ENCODE measurements at regions not wholly inside any gene's neighbourhood (a gene's known extent, or its start where the extent isn't known, plus 50 kb on each side); places are given as distances from the start of the nearest gene placed in this dataset.

DNA sequence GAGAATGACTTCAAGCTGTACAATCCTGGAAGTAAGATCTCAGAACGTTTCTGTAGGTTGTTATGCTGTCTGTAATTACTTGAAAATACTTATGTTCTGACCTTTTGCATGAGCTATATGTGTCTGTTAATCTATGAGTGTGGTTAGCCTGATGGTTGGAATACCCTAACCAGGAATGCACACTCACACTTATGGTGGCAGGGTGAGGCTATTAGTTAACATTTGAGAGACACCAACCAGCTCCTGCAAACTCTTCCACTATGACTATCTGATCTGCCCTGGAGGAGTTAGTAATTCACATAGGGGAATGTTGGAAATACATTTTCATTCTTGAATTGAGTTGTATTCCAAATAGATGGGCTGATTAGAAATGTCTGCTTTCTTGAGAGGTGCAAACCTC, 450.3 kb downstream of the INHBA start (continued):
- TF ChIP-seq TAF7 (optimal IDR thresholded peaks at IDR 0.05; ENCODE audit: borderline replicate concordance, low read depth, low read length) (no peak), TEAD4 (IDR thresholded peaks at IDR 0.05; ENCODE audit: low read depth, low read length) (no peak), RNF2 (IDR thresholded peaks at IDR 0.05; ENCODE audit: borderline replicate concordance, low read depth, low read length, missing control alignments, poor library complexity, severe bottlenecking) (no peak)
- TF ChIP-seq, protein P1, sequence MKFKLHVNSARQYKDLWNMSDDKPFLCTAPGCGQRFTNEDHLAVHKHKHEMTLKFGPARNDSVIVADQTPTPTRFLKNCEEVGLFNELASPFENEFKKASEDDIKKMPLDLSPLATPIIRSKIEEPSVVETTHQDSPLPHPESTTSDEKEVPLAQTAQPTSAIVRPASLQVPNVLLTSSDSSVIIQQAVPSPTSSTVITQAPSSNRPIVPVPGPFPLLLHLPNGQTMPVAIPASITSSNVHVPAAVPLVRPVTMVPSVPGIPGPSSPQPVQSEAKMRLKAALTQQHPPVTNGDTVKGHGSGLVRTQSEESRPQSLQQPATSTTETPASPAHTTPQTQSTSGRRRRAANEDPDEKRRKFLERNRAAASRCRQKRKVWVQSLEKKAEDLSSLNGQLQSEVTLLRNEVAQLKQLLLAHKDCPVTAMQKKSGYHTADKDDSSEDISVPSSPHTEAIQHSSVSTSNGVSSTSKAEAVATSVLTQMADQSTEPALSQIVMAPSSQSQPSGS (IDR thresholded peaks at IDR 0.05; ENCODE audit: low read length): no peak
